PC-9 (cell line): ENCODE measurements at regions not wholly inside any gene's neighbourhood (a gene's known extent, or its start where the extent isn't known, plus 50 kb on each side); places are given as distances from the start of the nearest gene placed in this dataset.

Source experiments
- BruUV-seq: library from RNA; stranded (reverse); fragments of 400-500 nt; replicated peaks from 2 replicates; lab custom pipeline; 2021; lab: Mats Ljungman, UMichigan
- CTCF ChIA-PET: fragments of 300-600 bp; sonication (Branson Sonifier 250); formaldehyde crosslinking; loops from one replicate; lab custom pipeline; 2022; ENCODE audit warnings: antibody characterized with exemption; lab: Charles Lee
- POLR2A ChIA-PET: fragments of 300-600 bp; sonication (Branson Sonifier 250); formaldehyde crosslinking; loops from one replicate; lab custom pipeline; 2022; ENCODE audit warnings: antibody characterized with exemption; ENCODE audit not compliant: unreplicated experiment; lab: Charles Lee
- DNase-seq, 2 experiments: peaks; one replicate each; pipeline versions ENCODE4 v3.0.0 to v3.0.0-alpha.2; 2015 to 2022; ENCODE audit warnings: mixed read lengths in 1 of 2
- H2AFZ ChIP-seq: fragments of 200-600 bp; sonication (generic); 2 replicates; pipeline ENCODE4 v1.8.1; 2017; ENCODE audit warnings: antibody characterized with exemption
- H3F3A ChIP-seq: fragments of 200-600 bp; sonication (generic); 2 replicates; pipeline ENCODE4 v1.8.1; 2017; ENCODE audit warnings: antibody characterized with exemption, mild to moderate bottlenecking, low read depth; ENCODE audit not compliant: insufficient read depth
- H3K27ac ChIP-seq: fragments of 200-600 bp; sonication (generic); 2 replicates; pipeline ENCODE4 v1.6.1; 2016; ENCODE audit warnings: mixed run types
- H3K27me3 ChIP-seq: fragments of 200-600 bp; sonication (generic); 2 replicates; pipeline ENCODE4 v1.6.1; 2016; ENCODE audit warnings: low read depth, mixed run types; ENCODE audit not compliant: insufficient read depth
- H3K36me3 ChIP-seq: fragments of 200-600 bp; sonication (generic); 2 replicates; pipeline ENCODE4 v1.6.1; 2016; ENCODE audit warnings: low read depth, mixed run types
- H3K4me1 ChIP-seq: fragments of 200-600 bp; sonication (generic); replicated peaks from 2 replicates; pipeline ENCODE4 v1.6.1; 2016; ENCODE audit warnings: mixed run types; ENCODE audit not compliant: insufficient read depth
- H3K4me2 ChIP-seq: fragments of 200-600 bp; sonication (generic); 2 replicates; pipeline ENCODE4 v1.6.1; 2017; ENCODE audit warnings: mixed run types
- H3K4me3 ChIP-seq: fragments of 200-600 bp; sonication (generic); 2 replicates; pipeline ENCODE4 v1.6.1; 2016; ENCODE audit warnings: mixed run types
- H3K79me2 ChIP-seq: fragments of 200-600 bp; sonication (generic); 2 replicates; pipeline ENCODE4 v1.6.1; 2017; ENCODE audit warnings: low read depth, mixed run types
- H3K9me2 ChIP-seq: fragments of 200-600 bp; sonication (generic); 2 replicates; pipeline ENCODE4 v1.8.1; 2017; ENCODE audit warnings: mild to moderate bottlenecking; ENCODE audit not compliant: insufficient read depth
- H3K9me3 ChIP-seq: fragments of 200-600 bp; sonication (generic); 2 replicates; pipeline ENCODE4 v1.8.1; 2016; ENCODE audit warnings: low read depth; ENCODE audit not compliant: insufficient read depth
- H4K20me1 ChIP-seq: fragments of 200-600 bp; sonication (generic); 2 replicates; pipeline ENCODE4 v1.8.1; 2017; ENCODE audit not compliant: insufficient read depth
- EZH2 ChIP-seq: fragments of 200-600 bp; sonication (generic); IDR thresholded peaks from 2 replicates; pipeline ENCODE4 v1.8.0; 2017; ENCODE audit warnings: antibody characterized with exemption, low read depth
- intact Hi-C: fragments of 100-400 bp; cut with micrococcal nuclease; formaldehyde crosslinking; loops from one replicate; pipeline ENCODE4 v1.10.0; 2022; ENCODE audit not compliant: unreplicated experiment
- TF ChIP-seq, protein P1 (sequence below): fragments of 200-600 bp; sonication (generic); conservative IDR thresholded peaks from 2 replicates; pipeline ENCODE4 v1.6.1; 2017; ENCODE audit warnings: mixed run types, antibody characterized with exemption, mild to moderate bottlenecking, moderate library complexity

DNA sequence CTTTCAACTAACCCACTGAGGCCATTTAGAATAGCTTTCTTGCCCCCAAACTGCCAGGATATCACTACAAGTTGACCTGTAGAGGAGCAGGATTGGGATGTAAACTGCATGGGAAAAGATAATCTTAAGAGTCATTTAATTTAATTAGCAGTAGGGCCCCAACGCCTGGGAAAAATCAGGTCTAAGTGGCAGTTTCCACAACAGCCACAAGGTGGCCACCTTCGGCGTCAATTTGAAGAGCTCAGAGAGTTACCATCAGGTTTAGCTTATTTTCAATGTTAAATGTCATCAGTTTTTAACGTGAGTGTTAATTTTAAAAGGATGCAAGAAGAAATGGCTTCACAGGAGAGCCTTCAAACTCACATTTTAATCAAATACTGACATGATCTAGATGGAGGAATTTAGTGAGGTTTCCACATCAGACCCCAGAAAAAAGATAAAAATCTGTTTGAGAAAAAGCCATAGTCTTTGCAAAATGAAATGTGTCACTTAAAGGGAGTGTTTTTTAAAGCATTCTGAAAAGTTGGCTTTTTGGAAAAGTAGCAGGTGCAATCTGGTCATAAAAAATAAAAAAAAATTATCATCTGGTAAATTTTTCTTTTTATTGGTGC, 77.3 kb upstream of the UPP2 start:
- POLR2A ChIA-PET: interaction anchor here (0.6 to 0.7 kb wide), 2 partner anchors 83 to 711 kb away, joined by 6 to 7 read pairs; no protein-coding TSS in a partner anchor

DNA sequence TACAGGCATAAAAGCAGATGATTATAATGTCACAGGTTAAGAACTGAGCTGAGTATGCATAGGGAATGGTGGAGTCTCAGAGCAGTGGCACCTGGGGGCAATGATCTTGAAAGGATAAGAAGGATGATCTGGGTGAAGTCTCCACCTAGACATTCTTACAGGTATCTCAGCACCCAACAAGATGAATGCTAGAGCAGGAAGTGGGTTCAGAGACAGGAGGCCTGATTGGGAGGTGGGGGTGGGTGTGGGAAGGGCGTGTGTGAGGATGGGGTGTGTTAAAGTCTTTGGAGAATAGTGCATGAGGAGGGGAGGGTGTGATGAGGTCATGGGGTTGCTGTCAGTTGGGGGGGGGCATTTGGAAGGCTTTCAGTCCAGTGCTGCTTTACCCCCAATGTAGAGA, 78.8 kb upstream of the UPP2 start:
- Histone ChIP-seq H3K27me3 (no peaks in the 10 kb centered on the region), H3K4me1 (no peaks in the 10 kb centered on the region), H3K9me2 (no peaks in the 10 kb centered on the region), H3K9me3 (no peaks in the 10 kb centered on the region), H3K36me3 (no peaks in the 10 kb centered on the region), H3K4me2 (no peak overlapping the region), H3K27ac (no peak overlapping the region), H3K79me2 (no peaks in the 10 kb centered on the region), H3K4me3 (no peak overlapping the region), H4K20me1 (no peaks in the 10 kb centered on the region), H3F3A (no peaks in the 10 kb centered on the region), H2AFZ (no peak overlapping the region)
- TF ChIP-seq, protein P1, sequence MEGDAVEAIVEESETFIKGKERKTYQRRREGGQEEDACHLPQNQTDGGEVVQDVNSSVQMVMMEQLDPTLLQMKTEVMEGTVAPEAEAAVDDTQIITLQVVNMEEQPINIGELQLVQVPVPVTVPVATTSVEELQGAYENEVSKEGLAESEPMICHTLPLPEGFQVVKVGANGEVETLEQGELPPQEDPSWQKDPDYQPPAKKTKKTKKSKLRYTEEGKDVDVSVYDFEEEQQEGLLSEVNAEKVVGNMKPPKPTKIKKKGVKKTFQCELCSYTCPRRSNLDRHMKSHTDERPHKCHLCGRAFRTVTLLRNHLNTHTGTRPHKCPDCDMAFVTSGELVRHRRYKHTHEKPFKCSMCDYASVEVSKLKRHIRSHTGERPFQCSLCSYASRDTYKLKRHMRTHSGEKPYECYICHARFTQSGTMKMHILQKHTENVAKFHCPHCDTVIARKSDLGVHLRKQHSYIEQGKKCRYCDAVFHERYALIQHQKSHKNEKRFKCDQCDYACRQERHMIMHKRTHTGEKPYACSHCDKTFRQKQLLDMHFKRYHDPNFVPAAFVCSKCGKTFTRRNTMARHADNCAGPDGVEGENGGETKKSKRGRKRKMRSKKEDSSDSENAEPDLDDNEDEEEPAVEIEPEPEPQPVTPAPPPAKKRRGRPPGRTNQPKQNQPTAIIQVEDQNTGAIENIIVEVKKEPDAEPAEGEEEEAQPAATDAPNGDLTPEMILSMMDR: no peak
- TF ChIP-seq EZH2: no peak
- no TSS peak for BruUV-seq
- DNase-seq: no peak
- ChIA-PET POLR2A (no interaction called here), CTCF (interaction anchor here (0.6 kb wide), 1 partner anchor 242 kb away, joined by 3 read pairs; no protein-coding TSS in a partner anchor)
- intact Hi-C loops: loop anchor here (10.0 kb wide), 1 partner anchor 432 kb away; the partner anchor contains the start of genes CCDC148 and PKP4

More for the DNA sequence above, 77.3 kb upstream of the UPP2 start:
- no peaks in the 10 kb centered on the region for H3K9me3 ChIP-seq
- H3K27ac ChIP-seq: no peak overlapping the region
- no peaks in the 10 kb centered on the region for H3K79me2 ChIP-seq
- no peaks in the 10 kb centered on the region for H4K20me1 ChIP-seq
- CTCF ChIA-PET: interaction anchor here (0.7 to 1.0 kb wide), 5 partner anchors 10 to 730 kb away, joined by 3 to 9 read pairs (median 3); no protein-coding TSS in a partner anchor
- H3K4me2 ChIP-seq: no peak overlapping the region
- no peak overlapping the region for H3K4me3 ChIP-seq
- TF ChIP-seq, protein P1: peak; percentile 77
- TF ChIP-seq EZH2: no peak
- intact Hi-C loops: loop anchor here (10.0 kb wide), 1 partner anchor 430 kb away; the partner anchor contains the start of genes CCDC148 and PKP4
- DNase-seq: peak in 1 of 2 experiments; percentile 50
- no peaks in the 10 kb centered on the region for H3K4me1 ChIP-seq
- H2AFZ ChIP-seq: no peak overlapping the region
- H3K9me2 ChIP-seq: no peaks in the 10 kb centered on the region
- H3K36me3 ChIP-seq: no peaks in the 10 kb centered on the region
- no peaks in the 10 kb centered on the region for H3F3A ChIP-seq
- BruUV-seq: no TSS peak
- H3K27me3 ChIP-seq: no peaks in the 10 kb centered on the region

GRCh38 chr2:158021226-158021625, 80.5 kb upstream of the UPP2 start:
- no peaks in the 10 kb centered on the region for H3F3A ChIP-seq
- DNase-seq: no peak
- H3K27me3 ChIP-seq: no peaks in the 10 kb centered on the region
- intact Hi-C loops: loop anchor here (10.0 kb wide), 1 partner anchor 434 kb away; the partner anchor contains the start of genes CCDC148 and PKP4
- H4K20me1 ChIP-seq: no peaks in the 10 kb centered on the region
- no peaks in the 10 kb centered on the region for H3K4me1 ChIP-seq
- H3K79me2 ChIP-seq: no peaks in the 10 kb centered on the region
- ChIA-PET CTCF (no interaction called here), POLR2A (no interaction called here)
- no peaks in the 10 kb centered on the region for H3K36me3 ChIP-seq
- no TSS peak for BruUV-seq
- H3K27ac ChIP-seq: no peak overlapping the region
- no peaks in the 10 kb centered on the region for H3K9me3 ChIP-seq
- no peak overlapping the region for H3K4me2 ChIP-seq
- no peak for TF ChIP-seq EZH2
- TF ChIP-seq, protein P1: no peak
- no peak overlapping the region for H2AFZ ChIP-seq
- no peak overlapping the region for H3K4me3 ChIP-seq
- H3K9me2 ChIP-seq: no peaks in the 10 kb centered on the region
